Upper lobe of right lung (tissue), 1 donor: ENCODE measurements at regions not wholly inside any gene's neighbourhood (a gene's known extent, or its start where the extent isn't known, plus 50 kb on each side); places are given as distances from the start of the nearest gene placed in this dataset.
"Not testable (repeated sequence)": the region's sequence is repeated elsewhere in the genome, so short reads cannot be mapped to it uniquely, and the experiment has no call there.

Experiments used
- ATAC-seq: fragments of 200-7000 bp; cut with Tn5 transposase; one replicate; pipeline ENCODE4 v1.9.1; 2020; ENCODE audit warnings: mild to moderate bottlenecking, moderate library complexity
- DNase-seq: peaks from one replicate; pipeline ENCODE4 v3.0.0-alpha.2; 2020
- H3K27ac ChIP-seq: fragments of 200-600 bp; one replicate; pipeline ENCODE4 v1.8.0; 2022
- H3K27me3 ChIP-seq: fragments of 200-600 bp; one replicate; pipeline ENCODE4 v1.8.0; 2022; ENCODE audit warnings: mild to moderate bottlenecking
- H3K36me3 ChIP-seq: fragments of 200-600 bp; one replicate; pipeline ENCODE4 v1.8.0; 2022
- H3K4me1 ChIP-seq: fragments of 200-600 bp; one replicate; pipeline ENCODE4 v1.8.0; 2022
- H3K4me3 ChIP-seq: fragments of 200-600 bp; one replicate; pipeline ENCODE4 v1.8.0; 2022; ENCODE audit warnings: mild to moderate bottlenecking
- H3K9me3 ChIP-seq: fragments of 200-600 bp; one replicate; pipeline ENCODE4 v1.8.0; 2022
- CTCF ChIP-seq: fragments of 200-600 bp; IDR thresholded peaks from one replicate; pipeline ENCODE4 v1.8.0; 2022; ENCODE audit warnings: antibody characterized with exemption
- intact Hi-C: fragments of 100-400 bp; cut with DNase I; formaldehyde crosslinking; loops from one replicate; pipeline ENCODE4 v1.11.0; 2022
- donor health status: DM: no; HTN: yes; CAD: no; lungs with severe emphysema.

GRCh38 chr5:67747096-67747495 is 468.5 kb upstream of the PIK3R1 start:
- no peak for TF ChIP-seq CTCF
- ATAC-seq (no peak), DNase-seq (no peak)
- H3K9me3 ChIP-seq = no peaks in the 10 kb centered on the region
- no peak overlapping the region for H3K4me3 ChIP-seq
- H3K27me3 ChIP-seq = no peaks in the 10 kb centered on the region
- intact Hi-C loops = no loop called here
- no peak overlapping the region for H3K27ac ChIP-seq
- H3K36me3 ChIP-seq = no peaks in the 10 kb centered on the region
- no peaks in the 10 kb centered on the region for H3K4me1 ChIP-seq

DNA sequence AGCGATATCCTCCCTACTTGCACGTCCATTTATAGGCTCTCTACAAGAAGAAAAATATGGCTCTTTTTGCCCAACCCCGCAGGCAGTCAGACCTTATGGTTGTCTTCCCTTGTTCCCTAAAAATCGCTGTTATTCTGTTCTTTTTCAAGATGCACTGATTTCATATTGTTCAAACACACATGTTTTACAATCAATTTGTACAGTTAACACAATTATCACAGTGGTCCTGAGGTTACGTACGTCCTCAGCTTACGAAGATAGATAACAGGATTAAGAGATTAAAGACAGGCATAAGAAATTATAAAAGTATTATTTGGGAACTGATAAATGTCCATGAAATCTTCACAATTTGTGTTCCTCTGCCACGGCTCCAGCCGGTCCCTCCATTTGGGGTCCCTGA is 468.9 kb upstream of the PIK3R1 start:
- H3K36me3 ChIP-seq, DNase-seq, H3K4me1 ChIP-seq, H3K27ac ChIP-seq, H3K4me3 ChIP-seq, ATAC-seq, H3K27me3 ChIP-seq, intact Hi-C loops, H3K9me3 ChIP-seq: not testable (repeated sequence)

- no peak for ATAC-seq
Measured at GRCh38 chr5:67746103-67746502, 469.5 kb upstream of the PIK3R1 start.

GRCh38 chr5:67732921-67733320 is 482.6 kb upstream of the PIK3R1 start:
- Histone ChIP-seq H3K36me3 (no peaks in the 10 kb centered on the region), H3K27me3 (no peaks in the 10 kb centered on the region), H3K4me3 (no peak overlapping the region), H3K9me3 (no peaks in the 10 kb centered on the region), H3K4me1 (no peaks in the 10 kb centered on the region), H3K27ac (no peak overlapping the region)
- no peak for DNase-seq
- ATAC-seq = no peak
- intact Hi-C loops = no loop called here
- no peak for TF ChIP-seq CTCF

More at GRCh38 chr5:67746103-67746502, 469.5 kb upstream of the PIK3R1 start:
- Histone ChIP-seq H3K27ac (no peak overlapping the region), H3K4me1 (no peaks in the 10 kb centered on the region), H3K4me3 (no peak overlapping the region), H3K27me3 (no peaks in the 10 kb centered on the region), H3K36me3 (no peaks in the 10 kb centered on the region), H3K9me3 (no peaks in the 10 kb centered on the region)
- intact Hi-C loops = no loop called here
- TF ChIP-seq CTCF = no peak
- DNase-seq = no peak

GRCh38 chr5:67732471-67732870 is 483.1 kb upstream of the PIK3R1 start:
- Histone ChIP-seq H3K36me3 (no peaks in the 10 kb centered on the region), H3K4me3 (no peak overlapping the region), H3K9me3 (no peaks in the 10 kb centered on the region), H3K27ac (no peak overlapping the region), H3K27me3 (no peaks in the 10 kb centered on the region), H3K4me1 (no peaks in the 10 kb centered on the region)
- DNase-seq (no peak), ATAC-seq (no peak)
- TF ChIP-seq CTCF = no peak
- intact Hi-C loops = no loop called here

- DNase-seq (no peak), ATAC-seq (no peak)
- Histone ChIP-seq H3K9me3 (no peaks in the 10 kb centered on the region), H3K36me3 (no peaks in the 10 kb centered on the region), H3K4me1 (no peaks in the 10 kb centered on the region), H3K27me3 (no peaks in the 10 kb centered on the region), H3K27ac (no peak overlapping the region), H3K4me3 (no peak overlapping the region)
- TF ChIP-seq CTCF = no peak
- intact Hi-C loops = no loop called here
Measured at GRCh38 chr5:67731886-67732285, 483.7 kb upstream of the PIK3R1 start.
